ENCODE measurements at regions not wholly inside any gene's neighbourhood (a gene's known extent, or its start where the extent isn't known, plus 50 kb on each side); places are given as distances from the start of the nearest gene placed in this dataset.

GRCh38 chr11:41982975-41983374 is 523.5 kb upstream of the LRRC4C start:
- DNase-seq, result no peak

DNA sequence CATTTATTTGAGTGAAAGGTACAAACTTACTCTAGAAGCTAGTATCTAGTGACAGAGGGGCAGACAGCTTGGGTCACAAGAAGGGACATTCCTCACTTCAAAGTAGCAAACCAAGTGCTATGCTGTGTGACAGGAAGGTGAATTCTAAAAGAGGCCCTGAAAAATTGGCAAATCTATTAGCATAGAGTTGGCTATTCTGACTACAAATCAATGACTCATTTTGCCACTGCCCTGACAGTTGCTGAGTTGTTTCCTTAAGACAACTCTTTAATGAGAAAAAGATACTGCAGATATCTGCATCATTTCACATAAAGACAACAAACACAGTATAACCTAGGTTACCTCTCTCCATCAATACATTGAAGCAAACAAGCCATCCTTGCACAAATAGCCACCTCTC is 524.0 kb upstream of the LRRC4C start:
- no peak for DNase-seq

DNA sequence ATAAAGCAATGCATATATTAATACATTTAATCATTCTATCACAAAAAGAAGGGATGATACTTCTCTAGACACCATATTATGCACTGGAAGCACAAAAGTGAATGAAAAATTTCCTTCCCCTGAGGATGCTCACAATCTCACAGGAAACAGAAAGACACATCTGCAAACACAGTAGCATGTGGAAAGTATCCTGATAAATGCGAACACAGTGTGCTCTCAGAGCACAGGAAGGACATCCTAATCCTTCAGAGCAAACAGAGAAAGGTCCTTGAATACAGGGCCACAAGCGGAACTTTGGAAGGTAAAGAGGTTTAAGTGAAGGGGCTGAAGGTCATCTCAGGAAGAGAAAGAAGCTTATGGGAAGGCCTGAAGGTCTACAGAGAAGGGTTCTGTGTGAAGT is 524.6 kb upstream of the LRRC4C start:
- no peak for DNase-seq

DNA sequence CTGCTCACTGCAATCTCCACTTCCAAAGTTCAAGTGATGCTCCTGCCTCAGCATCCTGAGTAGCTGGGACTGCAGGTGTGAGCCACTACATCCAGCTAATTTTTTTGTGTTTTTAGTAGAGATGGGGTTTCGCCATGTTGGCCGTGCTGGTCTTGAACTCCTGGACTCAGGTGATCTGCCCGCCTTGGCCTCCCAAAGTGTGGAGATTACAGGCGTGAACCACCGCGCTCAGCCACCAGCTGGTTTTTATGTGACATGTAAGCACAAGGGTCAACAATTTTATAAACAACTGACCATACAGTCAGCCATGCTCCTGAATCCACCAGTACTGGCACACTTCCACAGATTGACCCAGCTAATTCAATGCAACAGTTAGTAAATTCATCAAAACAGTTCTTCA is 526.3 kb upstream of the LRRC4C start:
- DNase-seq, result no peak

GRCh38 chr11:41988951-41989572 is 529.6 kb upstream of the LRRC4C start:
- DNase-seq, result no peak

- DNase-seq, result no peak
These were observed 530.5 kb upstream of the LRRC4C start for GRCh38 chr11:41989823-41990380.

DNA sequence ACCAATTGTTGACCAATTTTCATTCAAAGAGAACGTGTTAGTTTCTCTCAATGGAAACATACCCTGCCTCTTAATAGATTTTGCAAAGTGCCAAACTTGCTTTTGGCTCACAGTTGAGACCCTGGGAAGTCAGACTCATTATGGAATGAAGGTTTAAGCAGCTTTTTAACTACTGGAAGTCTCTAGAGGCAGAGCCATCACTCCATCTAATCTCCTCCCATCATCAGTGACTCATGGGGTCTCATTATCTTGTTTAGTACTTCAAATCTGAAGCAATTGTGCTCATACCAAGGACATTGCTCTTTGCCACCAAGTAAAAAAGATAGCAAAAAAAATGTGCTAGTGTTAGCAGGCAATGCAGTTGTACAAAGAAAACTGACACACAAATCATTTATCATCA is 537.1 kb upstream of the LRRC4C start:
- no peak for DNase-seq

DNA sequence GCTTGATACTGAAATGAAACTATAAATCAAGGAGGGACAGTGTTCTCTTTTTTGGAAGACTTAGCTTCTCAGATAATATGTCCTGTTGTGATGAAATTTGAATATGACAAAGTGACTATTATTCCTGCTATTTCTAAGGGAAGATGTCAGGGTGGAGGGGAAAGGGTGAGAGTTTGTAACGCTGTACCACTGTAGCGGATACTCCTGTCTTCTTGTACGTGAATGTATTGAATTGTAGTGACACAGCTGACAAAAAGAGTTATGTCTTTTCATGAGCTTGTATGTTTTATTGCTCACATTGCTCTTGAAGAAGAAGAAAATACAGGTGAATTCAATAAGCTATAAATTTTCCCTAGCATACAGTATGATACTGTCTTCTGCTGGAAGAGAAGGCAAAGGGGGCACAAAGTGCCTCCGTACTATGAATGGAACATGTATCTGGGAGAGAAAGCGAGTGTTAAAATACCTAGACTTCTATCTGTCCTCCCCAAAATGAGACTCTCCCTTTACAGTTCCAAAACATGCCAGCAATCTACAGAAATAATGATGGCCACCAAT is 538.5 kb upstream of the LRRC4C start:
- DNase-seq, result no peak

- DNase-seq, result no peak
These were observed 539.6 kb upstream of the LRRC4C start for GRCh38 chr11:41999066-41999465.

- no peak for DNase-seq
These were observed 544.3 kb upstream of the LRRC4C start for GRCh38 chr11:42003801-42004200.

GRCh38 chr11:42006766-42007165 is 547.3 kb upstream of the LRRC4C start:
- no peak for DNase-seq

DNA sequence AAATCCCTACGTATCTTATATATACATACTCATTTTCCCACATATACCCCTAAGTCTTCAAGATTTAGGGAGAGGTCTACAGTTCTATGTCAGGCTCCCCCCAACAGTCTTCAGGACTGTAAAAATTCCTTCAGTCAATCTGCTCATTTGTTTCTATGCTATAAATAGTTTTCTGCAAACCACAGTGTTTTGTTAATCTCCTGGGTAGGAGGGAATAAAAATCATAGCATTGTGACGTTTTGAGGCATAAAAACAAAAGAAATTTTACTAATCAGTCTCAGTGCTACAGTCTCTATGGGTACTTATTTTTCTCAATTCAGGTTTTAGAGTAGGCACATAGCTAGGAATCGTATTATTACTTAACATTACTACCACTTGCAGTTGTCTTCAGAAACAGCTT is 552.8 kb upstream of the LRRC4C start:
- DNase-seq, result no peak

- no peak for DNase-seq
These were observed 554.3 kb upstream of the LRRC4C start for GRCh38 chr11:42013656-42014201.

- no peak for DNase-seq
These were observed 562.5 kb upstream of the LRRC4C start for GRCh38 chr11:42021911-42022310.

GRCh38 chr11:42023267-42023666 is 563.8 kb upstream of the LRRC4C start:
- no peak for DNase-seq

DNA sequence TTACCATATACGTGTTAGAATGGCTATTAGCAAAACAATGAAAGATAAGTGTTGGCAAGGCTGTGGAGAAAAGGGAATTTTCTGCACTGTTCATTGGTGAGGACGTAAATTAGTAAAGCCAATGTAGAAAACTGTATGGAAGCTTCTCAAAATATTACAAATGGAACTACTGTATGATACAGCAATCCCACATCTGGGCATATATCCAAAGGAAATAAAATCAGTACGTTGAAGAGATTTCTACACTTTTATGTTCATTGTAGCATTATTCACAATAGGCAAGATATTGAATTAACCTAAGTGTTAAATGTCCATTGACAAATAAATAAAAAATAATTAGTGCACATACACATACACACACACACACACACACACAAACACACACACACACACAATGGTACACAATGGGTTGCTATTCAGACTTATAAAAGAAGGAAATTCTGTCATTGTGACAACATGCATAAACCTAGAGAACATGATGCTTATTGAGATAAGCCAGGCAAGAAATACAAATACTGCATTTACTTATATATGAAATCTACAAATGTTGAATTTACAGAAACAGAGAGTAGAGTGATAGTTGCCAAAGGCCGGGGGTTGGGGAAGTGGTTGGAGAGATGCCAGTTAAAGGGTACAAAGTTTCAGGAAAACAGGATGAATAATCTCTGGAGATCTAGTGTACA is 565.8 kb upstream of the LRRC4C start:
- DNase-seq, result no peak

DNA sequence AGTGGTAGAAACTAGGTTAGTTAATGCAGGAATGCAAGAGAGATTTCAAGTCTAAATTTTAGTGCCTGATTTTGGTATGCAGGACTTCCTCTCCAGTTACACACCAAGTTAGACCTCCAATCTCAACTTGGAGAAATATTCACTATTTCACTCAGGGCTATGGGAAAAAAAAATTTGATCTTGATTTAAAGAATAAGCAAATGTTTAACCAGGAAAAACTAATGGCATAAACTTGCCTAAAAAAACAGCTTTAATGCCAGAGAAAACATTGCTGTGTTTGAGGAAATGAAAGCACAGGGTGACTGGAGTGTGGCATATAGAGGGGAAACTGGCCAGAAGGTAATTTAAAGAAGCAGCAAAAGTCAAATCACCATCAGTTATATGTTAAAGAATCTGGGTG is 575.4 kb upstream of the LRRC4C start:
- DNase-seq, result no peak

GRCh38 chr11:42036201-42036600 is 576.7 kb upstream of the LRRC4C start:
- no peak for DNase-seq

DNA sequence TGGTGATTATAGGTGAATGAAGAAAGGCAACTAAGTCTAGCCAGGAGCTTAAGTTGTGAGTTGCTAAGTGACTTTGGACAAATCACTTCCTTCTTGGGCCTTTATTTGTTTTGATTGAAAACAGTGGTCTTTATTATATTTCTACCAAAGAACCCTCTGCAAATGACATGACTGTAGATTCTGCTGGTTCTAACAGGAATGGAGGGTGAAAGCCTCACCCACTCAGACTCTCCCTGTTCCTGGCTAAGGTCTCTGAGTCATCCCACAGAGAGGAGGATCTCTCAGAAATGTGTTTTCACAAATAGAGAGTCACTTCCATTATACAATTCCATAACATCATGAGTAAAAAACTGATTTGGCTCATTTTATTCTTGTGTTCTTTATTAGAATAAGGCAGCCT is 583.9 kb upstream of the LRRC4C start:
- DNase-seq, result no peak

DNA sequence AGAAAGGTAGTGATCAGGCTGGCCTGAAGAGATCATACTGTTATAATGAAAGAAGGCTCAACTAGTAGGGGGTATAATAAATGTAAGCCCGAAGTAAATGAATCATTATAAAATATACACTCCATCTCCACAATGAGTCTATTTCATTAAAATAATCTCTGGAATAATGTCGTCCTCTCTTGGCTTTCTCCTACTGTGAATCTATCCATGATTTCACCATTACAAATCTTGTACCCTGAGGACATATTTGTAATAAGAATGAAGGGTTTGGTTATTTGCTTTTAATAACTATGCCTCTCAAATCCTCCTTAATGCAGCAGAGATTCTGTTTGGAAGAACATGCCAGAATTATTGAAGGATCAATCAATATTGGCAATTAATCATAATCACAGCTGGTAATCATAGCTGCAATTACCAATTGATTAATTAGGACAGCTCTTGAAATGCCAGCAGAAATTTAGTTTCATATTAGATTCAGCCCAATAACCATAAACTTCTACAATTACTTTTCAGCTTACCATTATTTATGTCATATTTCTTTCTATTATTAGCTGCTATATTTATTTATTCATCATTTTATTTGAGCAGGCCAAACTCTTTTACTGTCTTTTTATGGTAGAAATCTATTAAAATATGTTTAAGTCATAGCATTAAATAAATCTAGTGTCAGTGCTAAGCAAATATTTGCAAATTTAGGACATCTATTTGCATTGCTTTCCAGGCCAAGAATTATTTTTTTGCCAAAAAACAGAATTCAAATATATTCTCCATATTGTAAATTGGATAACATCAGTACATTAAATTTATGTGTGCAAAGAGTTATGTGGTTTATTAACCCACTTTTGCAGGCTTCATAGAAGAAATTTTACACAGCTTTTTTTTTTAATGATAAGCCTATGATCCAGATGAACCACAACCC is 588.4 kb upstream of the LRRC4C start:
- DNase-seq, result no peak

DNA sequence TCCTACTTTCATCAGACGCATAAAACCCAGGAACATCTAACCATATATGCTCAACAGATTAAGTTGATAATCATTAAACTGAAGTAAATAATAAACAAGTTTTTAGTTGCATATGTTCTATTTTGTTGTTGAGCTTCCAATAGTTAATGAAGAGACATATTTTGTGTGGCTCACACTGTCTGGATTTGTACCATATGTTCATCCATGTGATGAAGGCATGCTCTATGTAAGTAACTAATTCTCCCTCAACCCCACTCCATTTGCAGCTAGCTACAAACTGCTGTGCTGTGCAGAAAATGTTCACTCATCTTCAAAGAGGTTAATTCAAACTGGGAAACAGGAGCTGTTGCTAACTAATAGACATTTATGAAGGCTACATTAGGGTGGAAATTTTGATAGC is 589.7 kb upstream of the LRRC4C start:
- no peak for DNase-seq

DNA sequence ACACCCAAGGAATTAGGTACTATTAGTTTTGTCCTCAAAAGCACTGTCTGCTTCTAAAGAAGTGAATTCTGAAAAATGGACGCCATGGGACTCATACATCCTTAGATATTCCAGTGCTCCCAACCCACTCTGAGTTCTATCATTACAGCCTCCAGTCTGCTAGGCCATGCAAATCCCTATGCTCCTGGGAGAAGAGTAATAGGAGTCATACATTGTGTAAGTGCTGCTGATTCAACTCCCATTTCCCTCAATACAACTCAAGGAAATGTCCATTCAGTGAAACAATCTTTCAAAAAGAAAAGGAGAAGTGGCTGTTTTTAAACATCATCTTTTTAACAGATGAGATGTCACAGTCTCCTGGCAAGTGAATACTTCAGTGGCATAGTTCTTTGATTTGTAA is 590.2 kb upstream of the LRRC4C start:
- no peak for DNase-seq

- DNase-seq, result no peak
These were observed 595.0 kb upstream of the LRRC4C start for GRCh38 chr11:42054351-42054900.
